Gastrocnemius medialis (tissue), 4 donors: ENCODE measurements at regions not wholly inside any gene's neighbourhood (a gene's known extent, or its start where the extent isn't known, plus 50 kb on each side); places are given as distances from the start of the nearest gene placed in this dataset.

Experiments
- CTCF ChIP-seq, 5 experiments: fragments of 450-650 bp in 3 of 5; fragments of 200-600 bp in 2 of 5; sonication (generic) in 2 of 5; IDR thresholded peaks in 4 of 5; conservative IDR thresholded peaks in 1 of 5; 1 replicate in 4 of 5; 2 replicates in 1 of 5; pipeline ENCODE4 v1.5.1; 2016 to 2019; ENCODE audit warnings: antibody characterized with exemption in 5 of 5, mild to moderate bottlenecking in 3 of 5, moderate library complexity in 3 of 5
- POLR2A ChIP-seq, 2 donors: fragments of 450-650 bp; IDR thresholded peaks; one replicate each; pipeline ENCODE4 v1.6.1; 2017; ENCODE audit warnings: antibody characterized with exemption in 2 of 2, mild to moderate bottlenecking in 2 of 2, moderate library complexity in 2 of 2

- no peak for TF ChIP-seq CTCF (IDR thresholded peaks at IDR 0.05 in 4 of 5, conservative IDR thresholded peaks at IDR 0.05 in 1 of 5)
- TF ChIP-seq POLR2A (IDR thresholded peaks at IDR 0.05): no peak
These were observed 1348.7 kb upstream of the NXPH2 start for GRCh38 chr2:140128909-140129308.
